Liver (tissue), 8 donors: ENCODE measurements at regions not wholly inside any gene's neighbourhood (a gene's known extent, or its start where the extent isn't known, plus 50 kb on each side); places are given as distances from the start of the nearest gene placed in this dataset.

Source experiments
- DNase-seq: peaks from one replicate; pipeline ENCODE4 v3.0.0-alpha.2; 2017; ENCODE audit warnings: low spot score
- H3K27ac ChIP-seq, 2 donors: one replicate each; pipeline ENCODE4 v1.7.0; 2013; ENCODE audit warnings: inconsistent platforms in 2 of 2, low read length in 2 of 2, control low read depth in 1 of 2, low read depth in 1 of 2, mild to moderate bottlenecking in 1 of 2
- H3K27me3 ChIP-seq, 4 donors: one replicate each; pipeline versions ENCODE4 v1.6.1 to v1.7.0; 2013; ENCODE audit warnings: low read length in 3 of 4, inconsistent platforms in 1 of 4, mild to moderate bottlenecking in 1 of 4, moderate library complexity in 1 of 4; ENCODE audit not compliant: control insufficient read depth in 4 of 4, insufficient read depth in 4 of 4
- H3K36me3 ChIP-seq, 4 donors: one replicate each; pipeline versions ENCODE4 v1.6.1 to v1.7.0; 2013; ENCODE audit warnings: low read length in 3 of 4, mild to moderate bottlenecking in 3 of 4, low read depth in 1 of 4, moderate library complexity in 1 of 4; ENCODE audit not compliant: control insufficient read depth in 4 of 4, insufficient read depth in 3 of 4
- H3K4me1 ChIP-seq, 4 donors: one replicate each; pipeline versions ENCODE4 v1.6.1 to v1.7.0; 2013; ENCODE audit warnings: low read length in 3 of 4, mild to moderate bottlenecking in 3 of 4, moderate library complexity in 1 of 4; ENCODE audit not compliant: control insufficient read depth in 4 of 4, insufficient read depth in 4 of 4
- H3K4me3 ChIP-seq, 3 donors: one replicate each; pipeline versions ENCODE4 v1.6.1 to v1.7.0; 2013; ENCODE audit warnings: low read length in 3 of 3, control low read depth in 1 of 3, low read depth in 1 of 3, mild to moderate bottlenecking in 1 of 3
- H3K9ac ChIP-seq, 2 donors: one replicate each; pipeline ENCODE4 v1.7.0; 2013; ENCODE audit warnings: low read length in 2 of 2, mild to moderate bottlenecking in 2 of 2, moderate library complexity in 2 of 2, control low read depth in 1 of 2, low read depth in 1 of 2
- H3K9me3 ChIP-seq, 4 donors: one replicate each; pipeline versions ENCODE4 v1.6.1 to v1.7.0; 2013; ENCODE audit warnings: low read length in 3 of 4; ENCODE audit not compliant: control insufficient read depth in 4 of 4
- ATF3 ChIP-seq: IDR thresholded peaks from 2 replicates; pipeline ENCODE4 v1.6.1; 2016; ENCODE audit warnings: antibody characterized with exemption
- CTCF ChIP-seq: fragments of 150-350 bp; IDR thresholded peaks from 2 replicates; pipeline ENCODE4 v1.5.1; 2017; ENCODE audit warnings: improper control_type of control experiment, low read depth, low read length; ENCODE audit not compliant: missing input control
- EGR1 ChIP-seq, 2 donors: IDR thresholded peaks; 2 replicates each; pipeline ENCODE4 v1.6.1; 2016 to 2018; ENCODE audit warnings: antibody characterized with exemption in 2 of 2, low read depth in 2 of 2
- FOXA1 ChIP-seq: IDR thresholded peaks from 2 replicates; pipeline ENCODE4 v1.6.1; 2016; ENCODE audit warnings: antibody characterized with exemption
- FOXA2 ChIP-seq: IDR thresholded peaks from 2 replicates; pipeline ENCODE4 v1.6.1; 2016; ENCODE audit warnings: antibody characterized with exemption
- GABPA ChIP-seq, 2 donors: IDR thresholded peaks in 1 of 2; conservative IDR thresholded peaks in 1 of 2; 2 replicates each; pipeline ENCODE4 v1.6.1; 2016; ENCODE audit warnings: antibody characterized with exemption in 2 of 2, mild to moderate bottlenecking in 1 of 2, moderate library complexity in 1 of 2
- HNF4A ChIP-seq, 2 donors: conservative IDR thresholded peaks; 2 replicates each; pipeline ENCODE4 v1.6.1; 2016; ENCODE audit warnings: antibody characterized with exemption in 2 of 2, mild to moderate bottlenecking in 2 of 2
- HNF4G ChIP-seq: IDR thresholded peaks from 2 replicates; pipeline ENCODE4 v1.6.1; 2016; ENCODE audit warnings: antibody characterized with exemption
- JUND ChIP-seq, 2 donors: IDR thresholded peaks; 2 replicates each; pipeline ENCODE4 v1.6.1; 2016; ENCODE audit warnings: antibody characterized with exemption in 2 of 2
- MAX ChIP-seq: IDR thresholded peaks from 2 replicates; pipeline ENCODE4 v1.6.1; 2016; ENCODE audit warnings: antibody characterized with exemption
- NR2F2 ChIP-seq: IDR thresholded peaks from 2 replicates; pipeline ENCODE4 v1.6.1; 2016; ENCODE audit warnings: antibody characterized with exemption
- RAD21 ChIP-seq, 2 donors: IDR thresholded peaks; 2 replicates each; pipeline ENCODE4 v1.6.1; 2016; ENCODE audit warnings: antibody characterized with exemption in 2 of 2, mild to moderate bottlenecking in 2 of 2
- RXRA ChIP-seq, 2 donors: IDR thresholded peaks; 2 replicates each; pipeline ENCODE4 v1.6.1; 2017 to 2018; ENCODE audit warnings: antibody characterized with exemption in 2 of 2, mild to moderate bottlenecking in 1 of 2
- SP1 ChIP-seq: IDR thresholded peaks from 2 replicates; pipeline ENCODE4 v1.6.1; 2018; ENCODE audit warnings: antibody characterized with exemption, mild to moderate bottlenecking
- TAF1 ChIP-seq: conservative IDR thresholded peaks from 2 replicates; pipeline ENCODE4 v1.6.1; 2016; ENCODE audit warnings: antibody characterized with exemption, mild to moderate bottlenecking
- YY1 ChIP-seq: IDR thresholded peaks from 2 replicates; pipeline ENCODE4 v1.6.1; 2016; ENCODE audit warnings: antibody characterized with exemption, mild to moderate bottlenecking
- ZBTB33 ChIP-seq: IDR thresholded peaks from 2 replicates; pipeline ENCODE4 v1.6.1; 2016; ENCODE audit warnings: antibody characterized with exemption
- WGBS: extraction: QIAGEN DNeasy Blood & Tissue Kit; methylation state at CpG from one replicate; pipeline ENCODE4 v1.1.7; 2013; 5-methylcytosine and 5-hydroxymethylcytosine counted together
- donor health status: healthy.
- donor health status: healthy.
- donor health status: healthy.
- donor health status: healthy.
- donor health status: healthy.

- H3K4me1 ChIP-seq: no peaks in the 10 kb centered on the region
- no peak overlapping the region for H3K4me3 ChIP-seq
- no peak for DNase-seq
- H3K9me3 ChIP-seq: no peaks in the 10 kb centered on the region
- no peaks in the 10 kb centered on the region for H3K27me3 ChIP-seq
- WGBS: 78% methylated on average over 8 of the region's 8 CpGs
- no peak overlapping the region for H3K9ac ChIP-seq
- H3K27ac ChIP-seq: no peak overlapping the region
- no peaks in the 10 kb centered on the region for H3K36me3 ChIP-seq
- TF ChIP-seq MAX (no peak), CTCF (no peak), RXRA (IDR thresholded peaks at IDR 0.05) (no peak), ATF3 (no peak), RAD21 (IDR thresholded peaks at IDR 0.05) (no peak), HNF4G (no peak), NR2F2 (no peak), YY1 (no peak), TAF1 (no peak), GABPA (IDR thresholded peaks at IDR 0.05 in 1 of 2, conservative IDR thresholded peaks at IDR 0.05 in 1 of 2) (no peak), FOXA2 (no peak), HNF4A (conservative IDR thresholded peaks at IDR 0.05) (no peak), ZBTB33 (no peak), SP1 (no peak), FOXA1 (no peak)
Observed at GRCh38 chr5:103434057-103434456, 128.5 kb downstream of the NUDT12 start.

GRCh38 chr5:103433211-103433610 is 129.4 kb downstream of the NUDT12 start:
- TF ChIP-seq RAD21 (IDR thresholded peaks at IDR 0.05) (no peak), YY1 (no peak), EGR1 (IDR thresholded peaks at IDR 0.05; ENCODE audit: low read depth in 2 of 2) (no peak), FOXA2 (no peak), HNF4A (conservative IDR thresholded peaks at IDR 0.05) (no peak), ZBTB33 (no peak), FOXA1 (no peak), MAX (no peak), JUND (IDR thresholded peaks at IDR 0.05) (no peak), RXRA (IDR thresholded peaks at IDR 0.05) (no peak), TAF1 (no peak), HNF4G (no peak), NR2F2 (no peak)
- 95% methylated on average over 1 of the region's 1 CpG for WGBS
- Histone ChIP-seq H3K9ac (no peak overlapping the region), H3K4me3 (no peak overlapping the region), H3K36me3 (no peaks in the 10 kb centered on the region), H3K4me1 (no peaks in the 10 kb centered on the region), H3K9me3 (no peaks in the 10 kb centered on the region), H3K27ac (no peak overlapping the region), H3K27me3 (no peaks in the 10 kb centered on the region)
- no peak for DNase-seq
